ENCODE measurements at regions not wholly inside any gene's neighbourhood (a gene's known extent, or its start where the extent isn't known, plus 50 kb on each side); places are given as distances from the start of the nearest gene placed in this dataset.
A peak's percentile ranks its signal among the peaks of the same experiment; 100 is the strongest.

DNA sequence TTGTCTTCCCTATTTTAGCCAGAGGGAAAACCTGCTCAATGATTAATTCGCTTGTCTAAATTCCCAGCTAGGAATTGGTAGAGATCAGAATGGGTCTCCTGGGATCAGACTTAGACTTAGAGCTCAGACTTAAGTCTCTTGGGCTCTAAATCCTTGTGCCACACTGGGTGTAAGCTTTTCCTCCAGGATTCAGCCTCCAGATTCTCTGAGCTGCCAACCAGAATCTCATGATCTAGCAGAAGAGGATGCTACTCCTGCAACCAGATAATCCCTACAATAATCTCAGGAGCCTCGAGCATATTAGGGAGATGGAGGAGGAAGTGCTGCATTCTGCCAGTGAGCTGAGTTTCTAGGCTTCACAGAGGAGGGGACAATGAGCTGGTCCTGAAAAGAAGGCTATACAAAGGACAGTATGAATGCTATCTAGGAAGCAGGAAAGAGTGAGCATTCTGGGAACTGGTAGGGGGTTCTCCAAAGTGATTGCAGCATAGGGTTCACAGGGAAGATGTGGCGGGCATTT is 211.6 kb upstream of the SESN3 start:
- Histone ChIP-seq H3K9me3 (no peaks in the 10 kb centered on the region), H3K4me3 (no peak overlapping the region), H3K27me3 (no peaks in the 10 kb centered on the region), H3K4me1 (peaks cover 0 to 4% (median 0%) of the 10 kb centered on the region in 9 donors), H3K27ac (no peak overlapping the region), H3K36me3 (no peaks in the 10 kb centered on the region)
- TF ChIP-seq, protein P1, sequence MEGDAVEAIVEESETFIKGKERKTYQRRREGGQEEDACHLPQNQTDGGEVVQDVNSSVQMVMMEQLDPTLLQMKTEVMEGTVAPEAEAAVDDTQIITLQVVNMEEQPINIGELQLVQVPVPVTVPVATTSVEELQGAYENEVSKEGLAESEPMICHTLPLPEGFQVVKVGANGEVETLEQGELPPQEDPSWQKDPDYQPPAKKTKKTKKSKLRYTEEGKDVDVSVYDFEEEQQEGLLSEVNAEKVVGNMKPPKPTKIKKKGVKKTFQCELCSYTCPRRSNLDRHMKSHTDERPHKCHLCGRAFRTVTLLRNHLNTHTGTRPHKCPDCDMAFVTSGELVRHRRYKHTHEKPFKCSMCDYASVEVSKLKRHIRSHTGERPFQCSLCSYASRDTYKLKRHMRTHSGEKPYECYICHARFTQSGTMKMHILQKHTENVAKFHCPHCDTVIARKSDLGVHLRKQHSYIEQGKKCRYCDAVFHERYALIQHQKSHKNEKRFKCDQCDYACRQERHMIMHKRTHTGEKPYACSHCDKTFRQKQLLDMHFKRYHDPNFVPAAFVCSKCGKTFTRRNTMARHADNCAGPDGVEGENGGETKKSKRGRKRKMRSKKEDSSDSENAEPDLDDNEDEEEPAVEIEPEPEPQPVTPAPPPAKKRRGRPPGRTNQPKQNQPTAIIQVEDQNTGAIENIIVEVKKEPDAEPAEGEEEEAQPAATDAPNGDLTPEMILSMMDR (IDR thresholded peaks at IDR 0.05): no peak
- ATAC-seq (no peak), DNase-seq (no peak)
- 78 to 86% methylated on average over 3 of the region's 3 CpGs for WGBS, 2 donors
- intact Hi-C loops (cut with DNase I): no loop called here

DNA sequence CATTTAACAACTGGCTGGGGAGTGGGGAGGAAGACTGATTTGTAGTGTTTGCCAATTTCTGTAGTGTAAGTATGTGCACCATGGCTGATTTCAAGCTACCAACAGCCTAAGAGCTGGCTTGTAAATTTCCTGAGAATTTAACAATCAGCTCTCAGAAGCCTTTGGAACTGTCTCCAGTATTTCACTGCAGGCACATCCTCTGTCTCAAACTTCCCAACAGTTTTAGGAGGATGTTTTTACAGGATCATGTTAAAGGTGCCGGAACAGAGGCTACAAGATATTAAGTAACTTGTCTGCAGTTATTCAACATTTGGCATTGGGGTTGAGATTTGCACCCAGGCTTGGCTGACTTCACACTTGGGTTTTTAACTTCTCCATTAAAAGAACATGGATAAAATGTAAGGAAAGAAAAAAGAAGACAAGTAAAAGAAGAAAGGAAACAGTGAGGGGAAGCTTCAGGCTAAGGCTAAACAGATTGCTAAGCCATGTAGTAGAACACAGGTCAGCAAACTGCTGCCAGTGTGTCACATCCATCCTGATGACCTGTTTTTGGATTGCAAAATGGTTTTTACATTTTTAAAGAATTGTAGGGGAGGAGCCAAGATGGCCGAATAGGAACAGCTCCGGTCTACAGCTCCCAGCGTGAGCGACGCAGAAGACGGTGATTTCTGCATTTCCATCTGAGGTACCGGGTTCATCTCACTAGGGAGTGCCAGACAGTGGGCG is 204.8 kb upstream of the SESN3 start:
- H3K4me3 ChIP-seq: no peak overlapping the region
- no peaks in the 10 kb centered on the region for H3K36me3 ChIP-seq
- H3K4me1 ChIP-seq: peaks cover 0 to 16% (median 4%) of the 10 kb centered on the region in 9 donors
- H3K27me3 ChIP-seq: no peaks in the 10 kb centered on the region
- intact Hi-C loops (cut with DNase I): no loop called here
- ATAC-seq (no peak), DNase-seq (no peak)
- TF ChIP-seq, protein P1 (IDR thresholded peaks at IDR 0.05): no peak
- 88% methylated on average over 7 of the region's 9 CpGs for WGBS, 2 donors
- H3K27ac ChIP-seq: peak overlapping the region in 1 of 10 donors; percentile 48
- no peaks in the 10 kb centered on the region for H3K9me3 ChIP-seq

DNA sequence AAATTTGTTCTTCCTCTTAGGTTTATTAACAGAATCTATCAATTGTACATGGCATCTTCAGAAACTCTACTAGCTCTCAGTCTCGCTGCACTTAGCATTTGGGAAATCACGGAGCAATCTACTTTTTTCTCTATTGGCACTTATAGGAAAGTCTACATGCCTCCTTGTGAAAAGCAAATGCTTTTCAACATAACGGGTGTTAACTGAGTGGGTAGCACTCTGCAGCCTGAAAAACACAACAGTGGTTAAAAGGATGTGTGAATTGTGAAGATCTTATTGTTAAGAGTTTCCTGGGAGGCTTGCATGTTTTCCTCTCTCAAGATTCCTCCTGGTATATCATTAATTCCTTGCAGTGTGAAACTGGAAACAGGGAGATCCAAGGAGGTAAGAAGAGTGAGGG is 204.2 kb upstream of the SESN3 start:
- 66 to 87% methylated on average over 3 of the region's 3 CpGs for WGBS, 2 donors
- no peaks in the 10 kb centered on the region for H3K27me3 ChIP-seq
- H3K4me1 ChIP-seq: peaks cover 0 to 16% (median 4%) of the 10 kb centered on the region in 9 donors
- intact Hi-C loops (cut with DNase I): no loop called here
- H3K36me3 ChIP-seq: no peaks in the 10 kb centered on the region
- H3K9me3 ChIP-seq: no peaks in the 10 kb centered on the region
- TF ChIP-seq, protein P1 (IDR thresholded peaks at IDR 0.05): no peak
- ATAC-seq (no peak), DNase-seq (no peak)
- no peak overlapping the region for H3K4me3 ChIP-seq
- H3K27ac ChIP-seq: peak overlapping the region in 1 of 10 donors; percentile 48

DNA sequence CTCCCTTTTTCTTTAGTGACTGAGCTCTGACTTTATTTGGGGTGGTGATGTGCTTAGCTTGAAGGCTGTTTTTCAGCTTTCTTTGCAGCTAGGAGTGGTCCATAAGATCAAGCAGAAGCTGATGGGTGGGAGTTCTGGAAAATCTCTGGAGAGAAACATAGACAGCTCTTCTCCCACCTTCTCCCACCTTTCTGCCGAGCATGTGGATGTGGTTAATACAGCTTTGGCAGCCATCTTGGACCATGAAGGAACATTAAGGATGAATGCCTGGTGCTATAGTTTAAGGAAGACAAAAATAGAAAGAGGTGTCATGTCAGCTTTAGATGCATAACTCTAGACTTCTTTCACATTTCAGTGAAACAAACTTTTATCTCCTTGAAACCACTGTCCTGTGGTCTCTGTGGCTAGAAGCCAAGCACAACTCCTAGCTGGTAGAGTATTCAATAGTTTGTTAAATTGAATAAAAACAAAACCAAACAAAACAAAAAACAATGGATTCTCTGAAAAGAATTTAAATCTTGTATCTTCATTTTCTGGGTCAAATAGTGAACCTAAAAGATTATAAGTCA is 203.6 kb upstream of the SESN3 start:
- Histone ChIP-seq H3K36me3 (no peaks in the 10 kb centered on the region), H3K27ac (no peak overlapping the region), H3K4me3 (no peak overlapping the region), H3K9me3 (no peaks in the 10 kb centered on the region), H3K4me1 (peaks cover 0 to 16% (median 4%) of the 10 kb centered on the region in 9 donors), H3K27me3 (peaks cover 0 to under 1% (median 0%) of the 10 kb centered on the region in 7 donors)
- DNase-seq (no peak), ATAC-seq (no peak)
- intact Hi-C loops (cut with DNase I): loop anchor here in 1 of 10 donors (5.0 kb wide), 1 partner anchor 1677 kb away; no protein-coding TSS in a partner anchor
- 94 to 96% methylated on average over 1 of the region's 1 CpG for WGBS, 2 donors
- TF ChIP-seq, protein P1 (IDR thresholded peaks at IDR 0.05): no peak
